ENCODE measurements at regions not wholly inside any gene's neighbourhood (a gene's known extent, or its start where the extent isn't known, plus 50 kb on each side); places are given as distances from the start of the nearest gene placed in this dataset.

GRCh38 chr10:10259013-10259412 lies 758.7 kb upstream of the CELF2 start:
- H3K4me1 Mint-ChIP-seq, result no peaks in the 10 kb centered on the region
- no peak for ATAC-seq
- intact Hi-C loops (cut with micrococcal nuclease), result no loop called here
- no peak overlapping the region for H3K27ac Mint-ChIP-seq
- peaks cover 3 to 4% of the 10 kb centered on the region in 2 donors for H3K9me3 Mint-ChIP-seq
- peaks cover 3% of the 10 kb centered on the region for H3K9me3 ChIP-seq (ENCODE audit: control insufficient read depth, insufficient read depth, low read length)
- H3K27ac ChIP-seq (ENCODE audit: low read length), result no peak overlapping the region
- 94% methylated on average over 4 of the region's 4 CpGs for WGBS (ENCODE audit: insufficient coverage)
- H3K27me3 ChIP-seq (ENCODE audit: control insufficient read depth, insufficient read depth, low read length), result no peaks in the 10 kb centered on the region
- no peak for DNase-seq
- no peaks in the 10 kb centered on the region for H3K4me1 ChIP-seq (ENCODE audit: control insufficient read depth, insufficient read depth, low read length)
- TF ChIP-seq CTCF (IDR thresholded peaks at IDR 0.05), result no peak
- no peak overlapping the region for H3K4me3 Mint-ChIP-seq
- H3K36me3 Mint-ChIP-seq, result no peaks in the 10 kb centered on the region
- no peaks in the 10 kb centered on the region for H3K36me3 ChIP-seq (ENCODE audit: control insufficient read depth, insufficient read depth, low read length)
- no peak overlapping the region for H3K4me3 ChIP-seq (ENCODE audit: low read length)
- no peaks in the 10 kb centered on the region for H3K27me3 Mint-ChIP-seq (ENCODE audit: low read depth in 2 of 2)

DNA sequence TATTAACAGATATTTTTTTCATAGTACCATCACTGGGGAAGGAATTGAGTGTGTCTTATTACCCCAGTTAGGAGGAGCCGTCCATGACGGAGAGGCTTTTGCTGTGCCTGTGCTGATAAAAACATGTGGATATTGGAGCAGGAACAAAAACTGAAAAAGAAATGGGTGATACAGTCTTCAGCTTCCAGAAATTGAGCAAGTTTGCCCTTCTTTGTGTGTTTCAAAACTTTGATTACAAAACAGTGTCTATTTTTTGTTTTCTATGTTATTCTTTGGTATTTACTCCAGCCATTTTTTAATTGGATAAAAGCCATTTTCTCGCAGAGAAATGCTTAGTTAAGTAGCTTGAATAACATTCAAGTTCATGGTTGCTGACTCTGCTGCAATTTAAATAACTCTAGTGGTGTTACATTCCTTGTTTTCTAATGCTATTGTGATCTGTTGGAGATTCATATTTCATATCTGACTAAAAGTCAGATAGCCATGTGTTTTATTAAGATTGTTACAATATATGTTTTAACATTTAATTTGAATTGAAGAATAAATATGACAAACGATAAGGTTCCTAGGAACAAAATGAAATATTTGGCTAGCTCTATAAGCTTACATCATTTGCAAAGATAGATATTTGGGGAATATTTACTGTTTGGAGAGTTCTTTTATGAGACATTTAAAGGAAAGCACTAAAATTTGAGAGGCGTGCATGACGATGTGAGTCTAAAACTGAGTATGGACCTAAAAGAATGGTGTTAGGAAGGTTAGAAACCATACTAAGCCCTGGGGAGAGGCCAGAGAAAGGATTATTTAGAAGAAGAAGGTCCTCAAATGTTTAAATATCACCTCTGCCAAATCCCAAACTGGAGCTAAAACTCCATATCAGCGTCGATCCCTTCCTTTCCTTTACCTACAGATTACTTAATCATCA lies 747.3 kb upstream of the CELF2 start:
- Mint-ChIP-seq H3K27me3 (ENCODE audit: low read depth in 2 of 2) (no peaks in the 10 kb centered on the region), H3K36me3 (no peaks in the 10 kb centered on the region), H3K4me1 (no peaks in the 10 kb centered on the region), H3K4me3 (no peak overlapping the region), H3K9me3 (peaks cover 3% of the 10 kb centered on the region in 2 donors), H3K27ac (no peak overlapping the region)
- Histone ChIP-seq H3K9me3 (ENCODE audit: control insufficient read depth, insufficient read depth, low read length) (no peaks in the 10 kb centered on the region), H3K36me3 (ENCODE audit: control insufficient read depth, insufficient read depth, low read length) (no peaks in the 10 kb centered on the region), H3K4me1 (ENCODE audit: control insufficient read depth, insufficient read depth, low read length) (no peaks in the 10 kb centered on the region), H3K4me3 (ENCODE audit: low read length) (no peak overlapping the region), H3K27me3 (ENCODE audit: control insufficient read depth, insufficient read depth, low read length) (no peaks in the 10 kb centered on the region), H3K27ac (ENCODE audit: low read length) (no peak overlapping the region)
- DNase-seq (no peak), ATAC-seq (no peak)
- 91% methylated on average over 8 of the region's 8 CpGs for WGBS (ENCODE audit: insufficient coverage)
- no peak for TF ChIP-seq CTCF (IDR thresholded peaks at IDR 0.05)
- intact Hi-C loops (cut with micrococcal nuclease), result no loop called here

GRCh38 chr10:10271639-10272192 lies 746.0 kb upstream of the CELF2 start:
- Mint-ChIP-seq H3K27me3 (ENCODE audit: low read depth in 2 of 2) (no peaks in the 10 kb centered on the region), H3K4me1 (no peaks in the 10 kb centered on the region), H3K4me3 (no peak overlapping the region), H3K9me3 (peaks cover 3% of the 10 kb centered on the region in 2 donors), H3K36me3 (no peaks in the 10 kb centered on the region), H3K27ac (no peak overlapping the region)
- DNase-seq (no peak), ATAC-seq (peak in 1 of 3 donors; percentile 17)
- intact Hi-C loops (cut with micrococcal nuclease), result no loop called here
- no peak for TF ChIP-seq CTCF (IDR thresholded peaks at IDR 0.05)
- 100% methylated on average over 1 of the region's 1 CpG for whole genome bisulfite sequencing (ENCODE audit: insufficient coverage)
- no peaks in the 10 kb centered on the region for H3K4me1 ChIP-seq (ENCODE audit: control insufficient read depth, insufficient read depth, low read length)
- H3K27me3 ChIP-seq (ENCODE audit: control insufficient read depth, insufficient read depth, low read length), result no peaks in the 10 kb centered on the region
- no peak overlapping the region for H3K4me3 ChIP-seq (ENCODE audit: low read length)
- H3K27ac ChIP-seq (ENCODE audit: low read length), result no peak overlapping the region
- no peaks in the 10 kb centered on the region for H3K36me3 ChIP-seq (ENCODE audit: control insufficient read depth, insufficient read depth, low read length)
- H3K9me3 ChIP-seq (ENCODE audit: control insufficient read depth, insufficient read depth, low read length), result no peaks in the 10 kb centered on the region
